Osteocyte (in vitro differentiated cells): ENCODE measurements at regions not wholly inside any gene's neighbourhood (a gene's known extent, or its start where the extent isn't known, plus 50 kb on each side); places are given as distances from the start of the nearest gene placed in this dataset.

Experiments
- DNase-seq: peaks from one replicate; pipeline ENCODE4 v3.0.0; 2021; ENCODE audit warnings: mixed read lengths; ENCODE audit not compliant: unreplicated experiment; ENCODE audit errors: extremely low spot score
- H3K27ac Mint-ChIP-seq: one replicate; pipeline ENCODE4 v1.8.0; 2021; ENCODE audit warnings: mild to moderate bottlenecking, mixed read lengths; ENCODE audit not compliant: unreplicated experiment
- H3K27me3 Mint-ChIP-seq: one replicate; pipeline ENCODE4 v1.8.0; 2021; ENCODE audit warnings: mixed read lengths; ENCODE audit not compliant: unreplicated experiment
- H3K36me3 Mint-ChIP-seq: one replicate; pipeline ENCODE4 v1.8.0; 2021; ENCODE audit warnings: mixed read lengths; ENCODE audit not compliant: unreplicated experiment
- H3K4me1 Mint-ChIP-seq: one replicate; pipeline ENCODE4 v1.8.0; 2021; ENCODE audit warnings: mixed read lengths; ENCODE audit not compliant: unreplicated experiment
- H3K4me3 Mint-ChIP-seq: one replicate; pipeline ENCODE4 v1.8.0; 2021; ENCODE audit warnings: mild to moderate bottlenecking, moderate library complexity, mixed read lengths; ENCODE audit not compliant: unreplicated experiment
- H3K9me3 Mint-ChIP-seq: one replicate; pipeline ENCODE4 v1.8.0; 2021; ENCODE audit warnings: mixed read lengths; ENCODE audit not compliant: unreplicated experiment
- TF ChIP-seq, protein P1 (sequence below): fragments of 200-600 bp; sonication (generic); IDR thresholded peaks from 2 replicates; pipeline ENCODE4 v1.5.0; 2021; ENCODE audit warnings: antibody characterized with exemption, mild to moderate bottlenecking, moderate library complexity

DNA sequence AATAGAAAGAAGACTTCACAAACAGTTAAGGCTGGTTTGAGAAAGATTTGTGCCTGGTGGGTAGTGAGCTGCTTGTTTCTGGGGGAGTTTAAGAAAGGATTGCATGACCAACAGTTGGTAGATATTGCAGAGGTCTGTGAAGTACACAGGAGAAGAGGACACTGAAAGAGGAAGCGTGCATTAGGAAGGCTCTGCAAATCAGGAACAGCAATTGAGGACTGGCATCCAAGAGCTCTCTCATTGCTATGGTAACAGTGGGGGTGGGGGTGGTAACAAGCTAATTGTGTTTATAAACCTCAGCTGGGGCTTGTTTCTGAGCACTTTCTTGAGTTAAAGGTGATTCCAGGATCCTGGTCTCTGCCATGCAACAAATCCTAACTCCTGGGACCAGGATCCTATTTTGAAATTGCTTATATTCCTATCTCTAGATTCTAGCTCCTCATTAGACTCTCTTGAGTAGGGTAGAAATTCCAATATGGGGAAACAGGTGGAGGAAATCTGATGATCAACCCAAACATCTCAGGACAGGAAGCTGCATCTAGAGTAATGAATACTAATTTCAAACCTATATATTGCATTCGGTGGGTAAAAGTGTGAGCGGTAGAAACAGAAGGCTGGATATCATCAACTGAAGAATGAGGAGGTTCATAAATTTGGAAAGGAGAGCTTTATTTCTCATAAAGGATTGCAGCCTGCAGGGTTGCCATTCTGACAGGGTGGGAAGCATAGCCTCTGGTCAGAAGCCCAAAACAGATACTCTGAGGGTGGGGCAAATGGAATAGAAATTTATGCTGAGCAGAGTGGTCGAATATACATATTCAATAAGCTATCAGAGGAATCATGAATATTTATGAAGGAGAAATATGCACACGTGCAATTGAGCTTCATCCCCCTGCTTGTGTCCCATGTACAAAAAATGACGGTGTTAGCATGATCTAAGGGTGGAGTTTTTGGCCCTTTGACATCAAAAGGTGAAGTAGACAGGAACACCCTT lies 79.4 kb downstream of the PTTG1 start:
- Mint-ChIP-seq H3K27me3 (peaks cover 13% of the 10 kb centered on the region), H3K4me3 (no peak overlapping the region), H3K4me1 (no peaks in the 10 kb centered on the region), H3K27ac (no peak overlapping the region), H3K36me3 (no peaks in the 10 kb centered on the region), H3K9me3 (no peaks in the 10 kb centered on the region)
- TF ChIP-seq, protein P1, sequence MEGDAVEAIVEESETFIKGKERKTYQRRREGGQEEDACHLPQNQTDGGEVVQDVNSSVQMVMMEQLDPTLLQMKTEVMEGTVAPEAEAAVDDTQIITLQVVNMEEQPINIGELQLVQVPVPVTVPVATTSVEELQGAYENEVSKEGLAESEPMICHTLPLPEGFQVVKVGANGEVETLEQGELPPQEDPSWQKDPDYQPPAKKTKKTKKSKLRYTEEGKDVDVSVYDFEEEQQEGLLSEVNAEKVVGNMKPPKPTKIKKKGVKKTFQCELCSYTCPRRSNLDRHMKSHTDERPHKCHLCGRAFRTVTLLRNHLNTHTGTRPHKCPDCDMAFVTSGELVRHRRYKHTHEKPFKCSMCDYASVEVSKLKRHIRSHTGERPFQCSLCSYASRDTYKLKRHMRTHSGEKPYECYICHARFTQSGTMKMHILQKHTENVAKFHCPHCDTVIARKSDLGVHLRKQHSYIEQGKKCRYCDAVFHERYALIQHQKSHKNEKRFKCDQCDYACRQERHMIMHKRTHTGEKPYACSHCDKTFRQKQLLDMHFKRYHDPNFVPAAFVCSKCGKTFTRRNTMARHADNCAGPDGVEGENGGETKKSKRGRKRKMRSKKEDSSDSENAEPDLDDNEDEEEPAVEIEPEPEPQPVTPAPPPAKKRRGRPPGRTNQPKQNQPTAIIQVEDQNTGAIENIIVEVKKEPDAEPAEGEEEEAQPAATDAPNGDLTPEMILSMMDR = no peak
- no peak for DNase-seq

DNA sequence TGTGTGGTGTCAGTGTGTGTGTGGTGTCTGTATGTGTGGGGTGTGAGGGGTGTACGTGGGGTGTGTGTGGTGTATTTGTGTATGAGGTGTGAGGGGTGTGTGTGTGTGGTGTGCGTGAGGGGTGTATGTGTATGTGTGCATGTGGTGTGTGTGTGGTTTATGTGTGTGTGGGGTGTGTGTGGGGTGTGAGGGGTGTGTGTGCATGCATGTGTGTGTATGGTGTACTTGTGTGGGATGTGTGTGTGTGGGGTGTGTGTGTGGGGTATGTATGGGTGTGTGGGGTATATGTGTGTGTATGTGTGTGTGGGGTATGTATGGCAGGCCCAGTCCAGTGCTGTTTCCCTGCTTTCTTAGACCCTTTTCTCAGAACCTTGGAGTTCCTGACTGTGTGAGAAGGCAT lies 83.3 kb downstream of the PTTG1 start:
- no peaks in the 10 kb centered on the region for H3K9me3 Mint-ChIP-seq
- no peak for DNase-seq
- no peaks in the 10 kb centered on the region for H3K4me1 Mint-ChIP-seq
- no peaks in the 10 kb centered on the region for H3K36me3 Mint-ChIP-seq
- H3K27me3 Mint-ChIP-seq = peaks cover 13% of the 10 kb centered on the region
- no peak overlapping the region for H3K27ac Mint-ChIP-seq
- TF ChIP-seq, protein P1 = no peak
- no peak overlapping the region for H3K4me3 Mint-ChIP-seq

DNA sequence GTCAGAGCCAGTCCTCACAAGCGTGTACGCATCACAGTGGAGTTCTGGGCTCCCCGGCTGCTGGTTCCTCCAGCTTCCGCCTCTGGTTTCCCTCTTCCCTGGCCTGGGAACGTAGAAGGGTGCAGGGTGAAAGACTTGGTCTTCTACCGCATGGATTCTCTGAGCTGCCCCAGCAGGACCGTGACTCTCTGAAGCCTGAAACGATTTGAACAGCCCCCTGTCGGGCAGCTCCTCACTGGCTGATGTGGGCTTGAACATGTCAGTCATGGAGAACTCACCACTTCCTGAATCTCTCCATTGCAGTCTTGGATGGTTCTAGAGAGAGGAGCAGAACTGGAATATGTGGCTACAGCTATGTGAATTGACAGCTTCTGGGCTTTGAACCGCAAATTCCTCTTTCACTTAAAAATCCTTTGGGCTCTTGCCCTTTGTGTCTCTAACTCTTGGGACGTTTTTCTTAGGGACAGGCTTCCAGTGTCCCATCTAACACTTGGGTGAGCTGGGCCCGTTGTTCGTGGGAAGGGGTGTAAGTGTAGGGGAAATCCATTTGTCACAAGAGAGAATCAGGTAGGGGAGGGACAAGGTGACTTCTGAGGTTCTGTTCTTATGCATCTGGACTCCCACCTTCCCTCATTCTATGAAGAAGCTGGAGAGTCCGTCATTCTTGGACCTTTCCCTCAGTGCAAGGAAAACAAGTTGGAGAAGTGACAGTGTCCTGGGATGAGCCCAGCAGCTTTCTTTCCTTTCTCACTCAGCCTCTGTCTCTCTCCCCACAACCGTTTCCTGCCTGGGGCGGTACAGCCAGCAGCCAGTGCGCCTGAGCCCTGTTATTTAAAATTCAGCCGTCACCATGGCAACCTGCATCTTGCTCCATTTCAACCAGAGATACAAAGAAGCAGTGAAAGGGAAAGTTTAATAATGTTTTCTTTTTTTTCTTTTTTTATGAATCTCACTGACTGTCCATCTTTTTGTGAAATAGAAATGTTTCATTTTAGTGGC lies 84.7 kb downstream of the PTTG1 start:
- no peak for DNase-seq
- Mint-ChIP-seq H3K4me1 (no peaks in the 10 kb centered on the region), H3K27me3 (peaks cover 21% of the 10 kb centered on the region), H3K36me3 (no peaks in the 10 kb centered on the region), H3K27ac (no peak overlapping the region), H3K4me3 (no peak overlapping the region), H3K9me3 (no peaks in the 10 kb centered on the region)
- TF ChIP-seq, protein P1 = no peak

DNA sequence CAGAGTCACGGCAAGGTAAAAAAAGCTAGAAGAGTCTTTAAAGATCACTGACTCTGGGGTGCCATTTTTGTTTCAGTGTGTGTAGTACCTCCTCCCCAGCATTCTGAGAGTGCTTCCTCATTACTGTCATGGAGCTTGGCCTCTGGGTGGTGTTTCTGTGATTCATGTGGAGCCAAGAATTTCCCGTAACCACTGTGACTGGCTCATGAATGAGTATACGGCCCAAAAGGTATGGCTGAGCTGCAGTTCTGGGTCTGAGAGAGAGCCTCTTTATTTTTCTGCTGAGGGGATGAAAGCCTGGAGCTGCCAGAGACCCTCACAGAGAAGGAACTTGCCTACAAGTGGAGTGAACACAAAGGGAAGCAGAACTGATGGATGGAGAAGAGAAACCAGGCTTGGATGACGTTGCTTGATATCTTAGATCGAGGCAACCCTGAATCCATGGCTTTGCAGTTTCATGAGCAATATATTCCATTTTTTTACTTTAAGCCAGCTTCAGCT lies 85.6 kb downstream of the PTTG1 start:
- Mint-ChIP-seq H3K36me3 (no peaks in the 10 kb centered on the region), H3K27me3 (peaks cover 25% of the 10 kb centered on the region), H3K27ac (no peak overlapping the region), H3K4me3 (no peak overlapping the region), H3K4me1 (no peaks in the 10 kb centered on the region), H3K9me3 (no peaks in the 10 kb centered on the region)
- TF ChIP-seq, protein P1 = no peak
- no peak for DNase-seq
